IMR-90 (cell line): ENCODE measurements at regions not wholly inside any gene's neighbourhood (a gene's known extent, or its start where the extent isn't known, plus 50 kb on each side); places are given as distances from the start of the nearest gene placed in this dataset.

ENCODE experiments used
- ATAC-seq: fragments of 200-7000 bp; cut with Tn5 transposase; 2 replicates; pipeline ENCODE4 v1.9.1; 2020; ENCODE audit warnings: low read depth, mild to moderate bottlenecking, moderate library complexity
- BruUV-seq: library from RNA; stranded (reverse); fragments of 400-500 nt; replicated peaks from 2 replicates; lab custom pipeline; 2021; lab: Mats Ljungman, UMichigan
- CTCF ChIA-PET: fragments of 300-600 bp; formaldehyde crosslinking; extraction: SDS; loops from one replicate; lab custom pipeline; 2021; ENCODE audit warnings: antibody characterized with exemption; lab: Yijun Ruan, JAX
- POLR2A ChIA-PET: fragments of 300-600 bp; sonication (Branson Sonifier 250); formaldehyde crosslinking; loops from one replicate; lab custom pipeline; 2022; ENCODE audit warnings: antibody characterized with exemption; ENCODE audit not compliant: unreplicated experiment; lab: Charles Lee
- DNase-seq: peaks from one replicate; pipeline ENCODE4 v3.0.0; 2013
- H2AFZ ChIP-seq: replicated peaks from 2 replicates; pipeline ENCODE3; 2013; ENCODE audit warnings: low read length, mild to moderate bottlenecking; ENCODE audit not compliant: poor library complexity
- H2AK5ac ChIP-seq: 2 replicates; pipeline ENCODE4 v1.6.1; 2013; ENCODE audit warnings: low read depth, low read length, inconsistent platforms
- H2AK9ac ChIP-seq: replicated peaks from 2 replicates; pipeline ENCODE3; 2013; ENCODE audit warnings: mild to moderate bottlenecking, low read depth, low read length, moderate library complexity; ENCODE audit not compliant: poor library complexity
- H2BK120ac ChIP-seq: 2 replicates; pipeline ENCODE4 v1.6.1; 2013; ENCODE audit warnings: low read depth, low read length, inconsistent platforms
- H2BK15ac ChIP-seq: 3 replicates; pipeline ENCODE4 v1.6.1; 2013; ENCODE audit warnings: low read depth, low read length, inconsistent platforms
- H2BK20ac ChIP-seq: 2 replicates; pipeline ENCODE4 v1.6.1; 2013; ENCODE audit warnings: low read depth, mild to moderate bottlenecking, inconsistent platforms, low read length, moderate library complexity
- H2BK5ac ChIP-seq: 2 replicates; pipeline ENCODE4 v1.6.1; 2013; ENCODE audit warnings: mild to moderate bottlenecking, low read depth, low read length, inconsistent platforms; ENCODE audit not compliant: poor library complexity, severe bottlenecking
- H3K14ac ChIP-seq: replicated peaks from 2 replicates; pipeline ENCODE4 v1.6.1; 2013; ENCODE audit warnings: low read depth, low read length, inconsistent platforms
- H3K18ac ChIP-seq: 2 replicates; pipeline ENCODE4 v1.6.1; 2013; ENCODE audit warnings: low read depth, low read length, control low read depth
- H3K23ac ChIP-seq: 2 replicates; pipeline ENCODE4 v1.6.1; 2013; ENCODE audit warnings: low read depth, low read length, inconsistent platforms
- H3K27ac ChIP-seq: 2 replicates; pipeline ENCODE4 v1.5.1; 2013; ENCODE audit warnings: mild to moderate bottlenecking, control low read depth, low read length; ENCODE audit not compliant: insufficient read depth
- H3K27me3 ChIP-seq: 2 replicates; pipeline ENCODE4 v1.6.1; 2013; ENCODE audit warnings: low read length; ENCODE audit not compliant: control insufficient read depth, insufficient read depth
- H3K36me3 ChIP-seq: 2 replicates; pipeline ENCODE4 v1.6.1; 2013; ENCODE audit warnings: low read length, mixed read lengths; ENCODE audit not compliant: control insufficient read depth, insufficient read depth
- H3K4ac ChIP-seq: 2 replicates; pipeline ENCODE4 v1.6.1; 2013; ENCODE audit warnings: low read depth, low read length, inconsistent platforms
- H3K4me1 ChIP-seq: 2 replicates; pipeline ENCODE4 v1.6.1; 2013; ENCODE audit warnings: low read length, mixed read lengths; ENCODE audit not compliant: control insufficient read depth, insufficient read depth
- H3K4me2 ChIP-seq: 2 replicates; pipeline ENCODE4 v1.6.1; 2013; ENCODE audit warnings: low read depth, mild to moderate bottlenecking, control low read depth, low read length, moderate library complexity
- H3K4me3 ChIP-seq: 2 replicates; pipeline ENCODE4 v1.5.1; 2013; ENCODE audit warnings: low read depth, mild to moderate bottlenecking, control low read depth, low read length, moderate library complexity; ENCODE audit not compliant: insufficient read depth
- H3K56ac ChIP-seq: 2 replicates; pipeline ENCODE4 v1.6.1; 2013; ENCODE audit warnings: low read length, inconsistent platforms; ENCODE audit not compliant: insufficient read depth; ENCODE audit errors: extremely low read depth
- H3K79me1 ChIP-seq, 2 experiments: 2 replicates each; pipeline ENCODE4 v1.6.1; 2013; ENCODE audit warnings: low read length in 2 of 2, inconsistent platforms in 1 of 2, low read depth in 1 of 2
- H3K9ac ChIP-seq: 2 replicates; pipeline ENCODE4 v1.6.1; 2013; ENCODE audit warnings: low read depth, low read length, control low read depth
- H3K9me1 ChIP-seq: 2 replicates; pipeline ENCODE4 v1.6.1; 2013; ENCODE audit warnings: low read length, inconsistent platforms; ENCODE audit not compliant: insufficient read depth
- H3K9me3 ChIP-seq: 2 replicates; pipeline ENCODE4 v1.6.1; 2013; ENCODE audit warnings: low read length; ENCODE audit not compliant: control insufficient read depth, insufficient read depth
- H4K20me1 ChIP-seq: 2 replicates; pipeline ENCODE4 v1.6.1; 2013; ENCODE audit warnings: low read length, inconsistent platforms; ENCODE audit not compliant: insufficient read depth
- H4K5ac ChIP-seq: 2 replicates; pipeline ENCODE4 v1.6.1; 2013; ENCODE audit warnings: mild to moderate bottlenecking, low read depth, low read length, control low read depth
- H4K8ac ChIP-seq, 2 experiments: 2 replicates each; pipeline ENCODE4 v1.6.1; 2013; ENCODE audit warnings: low read depth in 2 of 2, low read length in 2 of 2, control low read depth in 1 of 2, inconsistent platforms in 1 of 2
- H4K91ac ChIP-seq: 2 replicates; pipeline ENCODE4 v1.6.1; 2013; ENCODE audit warnings: low read depth, low read length, inconsistent platforms; ENCODE audit not compliant: insufficient read depth
- BHLHE40 ChIP-seq: fragments of 150-350 bp; IDR thresholded peaks from 2 replicates; pipeline ENCODE4 v1.6.1; 2016; ENCODE audit warnings: mild to moderate bottlenecking, low read depth, low read length
- CEBPB ChIP-seq: IDR thresholded peaks from 2 replicates; pipeline ENCODE4 v1.6.1; 2012; ENCODE audit warnings: low read depth, low read length, improper control_type of control experiment
- CHD1 ChIP-seq: IDR thresholded peaks from 2 replicates; pipeline ENCODE4 v1.6.1; 2012; ENCODE audit warnings: low read depth, low read length, improper control_type of control experiment
- FOS ChIP-seq: fragments of 150-350 bp; IDR thresholded peaks from 2 replicates; pipeline ENCODE4 v1.6.1; 2016; ENCODE audit warnings: low read depth, low read length
- MAFK ChIP-seq: IDR thresholded peaks from 2 replicates; pipeline ENCODE4 v1.6.1; 2012; ENCODE audit warnings: low read depth, low read length, improper control_type of control experiment
- MAZ ChIP-seq: IDR thresholded peaks from 2 replicates; pipeline ENCODE4 v1.6.1; 2012; ENCODE audit warnings: low read depth, mild to moderate bottlenecking, low read length, improper control_type of control experiment, moderate library complexity, borderline replicate concordance
- MXI1 ChIP-seq: IDR thresholded peaks from 2 replicates; pipeline ENCODE4 v1.6.1; 2012; ENCODE audit warnings: low read depth, mild to moderate bottlenecking, low read length, moderate library complexity, borderline replicate concordance
- NFE2L2 ChIP-seq: fragments of 150-350 bp; IDR thresholded peaks from 2 replicates; pipeline ENCODE4 v1.6.1; 2016; ENCODE audit warnings: low read depth, mild to moderate bottlenecking, low read length
- POLR2A ChIP-seq: IDR thresholded peaks from 2 replicates; pipeline ENCODE4 v1.6.1; 2012; ENCODE audit warnings: mild to moderate bottlenecking, low read depth, low read length
- RAD21 ChIP-seq: IDR thresholded peaks from 2 replicates; pipeline ENCODE4 v1.6.1; 2012; ENCODE audit warnings: low read length, improper control_type of control experiment
- RCOR1 ChIP-seq: IDR thresholded peaks from 2 replicates; pipeline ENCODE4 v1.6.1; 2012; ENCODE audit warnings: mild to moderate bottlenecking, low read length, improper control_type of control experiment; ENCODE audit not compliant: insufficient replicate concordance
- RFX5 ChIP-seq: IDR thresholded peaks from 2 replicates; pipeline ENCODE4 v1.8.0; 2012; ENCODE audit warnings: low read depth, mild to moderate bottlenecking, low read length, moderate library complexity
- SMC3 ChIP-seq: fragments of 150-350 bp; IDR thresholded peaks from 2 replicates; pipeline ENCODE4 v1.6.1; 2016; ENCODE audit warnings: low read depth, mild to moderate bottlenecking, antibody characterized with exemption, low read length, moderate library complexity
- dilution Hi-C: fragments of 300-500 bp; cut with HindIII; formaldehyde crosslinking; loops from one replicate; pipeline ENCODE4 v1.14.3; 2018; ENCODE audit warnings: low sequenced_read_pairs; ENCODE audit not compliant: unreplicated experiment
- in situ Hi-C: fragments of 300-500 bp; cut with MboI; formaldehyde crosslinking; loops from 3 replicates; pipeline ENCODE4 v1.14.3; 2019; ENCODE audit warnings: low sequenced_read_pairs, inconsistent platforms, mixed read lengths
- intact Hi-C: fragments of 100-400 bp; cut with micrococcal nuclease; formaldehyde crosslinking; loops from 2 replicates; pipeline ENCODE4 v1.10.0; 2022
- TF ChIP-seq, protein P1 (sequence below): fragments of 150-350 bp; IDR thresholded peaks from 2 replicates; pipeline ENCODE4 v1.6.1; 2016; ENCODE audit warnings: low read depth, mild to moderate bottlenecking, low read length, moderate library complexity, borderline replicate concordance
- TF ChIP-seq, protein P2 (sequence below): conservative IDR thresholded peaks from 2 replicates; pipeline ENCODE4 v1.5.1; 2012; ENCODE audit warnings: mild to moderate bottlenecking, low read depth, low read length, improper control_type of control experiment
- TF ChIP-seq, protein P3 (sequence below): fragments of 150-350 bp; IDR thresholded peaks from 2 replicates; pipeline ENCODE4 v1.6.1; 2017; ENCODE audit warnings: mild to moderate bottlenecking, antibody characterized with exemption, low read length, low read depth

DNA sequence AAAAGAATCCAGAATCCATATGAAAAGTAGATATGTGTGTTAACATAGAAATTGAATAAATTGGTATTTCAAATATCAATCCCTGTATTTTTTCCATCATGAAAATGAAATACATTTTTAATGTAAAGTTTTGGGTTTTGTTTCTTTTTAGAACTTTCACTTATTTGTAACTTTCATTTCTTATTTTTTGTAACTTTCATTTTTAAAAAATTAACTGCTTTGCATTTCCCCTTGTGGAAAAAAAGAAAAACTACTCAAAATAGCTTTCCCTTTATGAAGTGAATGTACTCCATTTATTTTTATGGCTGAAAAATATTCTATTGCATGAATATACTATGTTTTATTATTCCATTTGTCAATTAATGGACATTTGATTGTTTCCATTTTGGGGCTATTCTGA lies 75.6 kb upstream of the SMNDC1 start:
- CTCF ChIA-PET, result no interaction called here

More for the DNA sequence above, 75.6 kb upstream of the SMNDC1 start:
- Histone ChIP-seq H3K79me1 (no peaks in the 10 kb centered on the region), H3K9me3 (no peaks in the 10 kb centered on the region), H3K23ac (no peak overlapping the region), H3K9ac (no peak overlapping the region), H3K9me1 (peaks cover 4% of the 10 kb centered on the region; the same call in 1 of the 2 replicates), H3K27ac (no peak overlapping the region), H3K27me3 (no peaks in the 10 kb centered on the region; the same call in 1 of the 2 replicates), H3K18ac (no peak overlapping the region), H3K14ac (no peak overlapping the region), H3K36me3 (no peaks in the 10 kb centered on the region), H3K4me3 (no peak overlapping the region), H2AFZ (no peak overlapping the region), H4K8ac (no peak overlapping the region), H2AK9ac (no peak overlapping the region), H3K4ac (no peak overlapping the region), H2AK5ac (no peak overlapping the region), H2BK20ac (no peak overlapping the region), H3K4me1 (no peaks in the 10 kb centered on the region; the same call in 1 of the 2 replicates), H2BK120ac (no peak overlapping the region), H4K20me1 (no peaks in the 10 kb centered on the region), H4K5ac (no peak overlapping the region), H3K56ac (no peak overlapping the region), H4K91ac (no peak overlapping the region), H2BK15ac (no peak overlapping the region), H2BK5ac (no peak overlapping the region), H3K4me2 (no peak overlapping the region)
- DNase-seq (no peak), ATAC-seq (no peak)
- TF ChIP-seq CEBPB (no peak), RFX5 (no peak), POLR2A (no peak), MAFK (no peak), MAZ (no peak), RAD21 (no peak), BHLHE40 (no peak), SMC3 (no peak), RCOR1 (no peak), CHD1 (no peak), NFE2L2 (no peak), FOS (no peak), MXI1 (no peak)
- TF ChIP-seq, protein P1, sequence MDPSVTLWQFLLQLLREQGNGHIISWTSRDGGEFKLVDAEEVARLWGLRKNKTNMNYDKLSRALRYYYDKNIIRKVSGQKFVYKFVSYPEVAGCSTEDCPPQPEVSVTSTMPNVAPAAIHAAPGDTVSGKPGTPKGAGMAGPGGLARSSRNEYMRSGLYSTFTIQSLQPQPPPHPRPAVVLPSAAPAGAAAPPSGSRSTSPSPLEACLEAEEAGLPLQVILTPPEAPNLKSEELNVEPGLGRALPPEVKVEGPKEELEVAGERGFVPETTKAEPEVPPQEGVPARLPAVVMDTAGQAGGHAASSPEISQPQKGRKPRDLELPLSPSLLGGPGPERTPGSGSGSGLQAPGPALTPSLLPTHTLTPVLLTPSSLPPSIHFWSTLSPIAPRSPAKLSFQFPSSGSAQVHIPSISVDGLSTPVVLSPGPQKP, result no peak
- TF ChIP-seq, protein P2, sequence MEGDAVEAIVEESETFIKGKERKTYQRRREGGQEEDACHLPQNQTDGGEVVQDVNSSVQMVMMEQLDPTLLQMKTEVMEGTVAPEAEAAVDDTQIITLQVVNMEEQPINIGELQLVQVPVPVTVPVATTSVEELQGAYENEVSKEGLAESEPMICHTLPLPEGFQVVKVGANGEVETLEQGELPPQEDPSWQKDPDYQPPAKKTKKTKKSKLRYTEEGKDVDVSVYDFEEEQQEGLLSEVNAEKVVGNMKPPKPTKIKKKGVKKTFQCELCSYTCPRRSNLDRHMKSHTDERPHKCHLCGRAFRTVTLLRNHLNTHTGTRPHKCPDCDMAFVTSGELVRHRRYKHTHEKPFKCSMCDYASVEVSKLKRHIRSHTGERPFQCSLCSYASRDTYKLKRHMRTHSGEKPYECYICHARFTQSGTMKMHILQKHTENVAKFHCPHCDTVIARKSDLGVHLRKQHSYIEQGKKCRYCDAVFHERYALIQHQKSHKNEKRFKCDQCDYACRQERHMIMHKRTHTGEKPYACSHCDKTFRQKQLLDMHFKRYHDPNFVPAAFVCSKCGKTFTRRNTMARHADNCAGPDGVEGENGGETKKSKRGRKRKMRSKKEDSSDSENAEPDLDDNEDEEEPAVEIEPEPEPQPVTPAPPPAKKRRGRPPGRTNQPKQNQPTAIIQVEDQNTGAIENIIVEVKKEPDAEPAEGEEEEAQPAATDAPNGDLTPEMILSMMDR, result no peak
- TF ChIP-seq, protein P3, sequence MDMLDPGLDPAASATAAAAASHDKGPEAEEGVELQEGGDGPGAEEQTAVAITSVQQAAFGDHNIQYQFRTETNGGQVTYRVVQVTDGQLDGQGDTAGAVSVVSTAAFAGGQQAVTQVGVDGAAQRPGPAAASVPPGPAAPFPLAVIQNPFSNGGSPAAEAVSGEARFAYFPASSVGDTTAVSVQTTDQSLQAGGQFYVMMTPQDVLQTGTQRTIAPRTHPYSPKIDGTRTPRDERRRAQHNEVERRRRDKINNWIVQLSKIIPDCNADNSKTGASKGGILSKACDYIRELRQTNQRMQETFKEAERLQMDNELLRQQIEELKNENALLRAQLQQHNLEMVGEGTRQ, result no peak
- no TSS peak for BruUV-seq
- in situ Hi-C loops (no loop called here), dilution Hi-C loops (no loop called here), intact Hi-C loops (no loop called here)
- POLR2A ChIA-PET, result no interaction called here
